HG03175 (cell line): ENCODE measurements at regions not wholly inside any gene's neighbourhood (a gene's known extent, or its start where the extent isn't known, plus 50 kb on each side); places are given as distances from the start of the nearest gene placed in this dataset.

Source experiments
- ATAC-seq: cut with Tn5 transposase; IDR thresholded peaks from one replicate; pipeline ENCODE4 v1.9.1; 2021; ENCODE audit warnings: mild to moderate bottlenecking, moderate library complexity; ENCODE audit not compliant: unreplicated experiment

GRCh38 chr10:78714225-78714624 is 354.5 kb upstream of the ZMIZ1 start:
- ATAC-seq: no peak

- no peak for ATAC-seq
Observed at GRCh38 chr10:78715435-78715834, 353.3 kb upstream of the ZMIZ1 start.

- no peak for ATAC-seq
Observed at GRCh38 chr10:78716043-78716660, 352.6 kb upstream of the ZMIZ1 start.

GRCh38 chr10:78717200-78717599 is 351.6 kb upstream of the ZMIZ1 start:
- ATAC-seq: no peak

- ATAC-seq: no peak
Observed at GRCh38 chr10:78718032-78718572, 350.7 kb upstream of the ZMIZ1 start.

GRCh38 chr10:78719276-78719675 is 349.5 kb upstream of the ZMIZ1 start:
- ATAC-seq: no peak

GRCh38 chr10:78720091-78720490 is 348.7 kb upstream of the ZMIZ1 start:
- no peak for ATAC-seq

GRCh38 chr10:78721231-78721630 is 347.5 kb upstream of the ZMIZ1 start:
- no peak for ATAC-seq

- no peak for ATAC-seq
Observed at GRCh38 chr10:78724846-78725245, 343.9 kb upstream of the ZMIZ1 start.

- no peak for ATAC-seq
Observed at GRCh38 chr10:78726171-78726570, 342.6 kb upstream of the ZMIZ1 start.

- no peak for ATAC-seq
Observed at GRCh38 chr10:78727251-78727650, 341.5 kb upstream of the ZMIZ1 start.

- no peak for ATAC-seq
Observed at GRCh38 chr10:78727728-78728127, 341.0 kb upstream of the ZMIZ1 start.

- ATAC-seq: no peak
Observed at GRCh38 chr10:78728176-78728575, 340.6 kb upstream of the ZMIZ1 start.

GRCh38 chr10:78729366-78729765 is 339.4 kb upstream of the ZMIZ1 start:
- no peak for ATAC-seq

- no peak for ATAC-seq
Observed at GRCh38 chr10:78729800-78730199, 339.0 kb upstream of the ZMIZ1 start.

GRCh38 chr10:78730754-78731153 is 338.0 kb upstream of the ZMIZ1 start:
- no peak for ATAC-seq

- ATAC-seq: no peak
Observed at GRCh38 chr10:78731675-78732074, 337.1 kb upstream of the ZMIZ1 start.

GRCh38 chr10:78732381-78732780 is 336.4 kb upstream of the ZMIZ1 start:
- no peak for ATAC-seq

- ATAC-seq: no peak
Observed at GRCh38 chr10:78736926-78737630, 331.7 kb upstream of the ZMIZ1 start.

GRCh38 chr10:78737883-78738856 is 330.6 kb upstream of the ZMIZ1 start:
- ATAC-seq: no peak

- no peak for ATAC-seq
Observed at GRCh38 chr10:78738861-78739260, 329.9 kb upstream of the ZMIZ1 start.
